A549 (cell line): ENCODE measurements at regions not wholly inside any gene's neighbourhood (a gene's known extent, or its start where the extent isn't known, plus 50 kb on each side); places are given as distances from the start of the nearest gene placed in this dataset.

Source experiments
- ATAC-seq, 2 experiments: fragments of 200-7000 bp in 1 of 2; fragments of >200 bp in 1 of 2; cut with Nextera tagmentation in 1 of 2; cut with Tn5 transposase in 1 of 2; 3 replicates each; pipeline versions ENCODE4 v1.8.0 to v1.9.1; 2018 to 2020; ENCODE audit warnings: mild to moderate bottlenecking in 1 of 2, moderate library complexity in 1 of 2
- CTCF ChIA-PET: fragments of 300-600 bp; sonication (Branson Sonifier 250); formaldehyde crosslinking; extraction: SDS; loops from one replicate; lab custom pipeline; 2021; ENCODE audit warnings: antibody characterized with exemption, inconsistent platforms; lab: Yijun Ruan, JAX
- POLR2A ChIA-PET: fragments of 350-600 bp; formaldehyde crosslinking; extraction: SDS; loops from one replicate; lab custom pipeline; 2021; ENCODE audit warnings: antibody characterized with exemption, inconsistent platforms; lab: Yijun Ruan, JAX
- DNase-seq, 2 experiments: peaks; one replicate each; pipeline versions ENCODE4 v3.0.0 to v3.0.0-alpha.2; 2011 to 2016; ENCODE audit warnings: low read depth in 1 of 2, low spot score in 1 of 2
- FAIRE-seq: peaks from 2 replicates; lab custom pipeline; 2011; peaks lifted over from hg19 to GRCh38; lab: Jason Lieb, UNC
- H3K27ac ChIP-seq, 2 experiments: fragments of >200 bp; sonication (Bioruptor Twin); formaldehyde crosslinking; 3 replicates each; pipeline ENCODE4 v1.5.1; 2016 to 2017
- H3K4me1 ChIP-seq: fragments of >200 bp; sonication (Bioruptor Twin); formaldehyde crosslinking; 3 replicates; pipeline ENCODE4 v1.6.1; 2016
- H3K4me2 ChIP-seq: fragments of >200 bp; sonication (Bioruptor Twin); formaldehyde crosslinking; 3 replicates; pipeline ENCODE4 v1.6.1; 2016
- H3K4me3 ChIP-seq: fragments of >200 bp; sonication (Bioruptor Twin); formaldehyde crosslinking; 3 replicates; pipeline ENCODE4 v1.5.1; 2016
- H3K9me3 ChIP-seq: fragments of >200 bp; sonication (Bioruptor Twin); formaldehyde crosslinking; 3 replicates; pipeline ENCODE4 v1.6.1; 2016
- CBX2 ChIP-seq: fragments of 200-600 bp; sonication (generic); IDR thresholded peaks from 2 replicates; pipeline ENCODE4 v1.6.1; 2016; ENCODE audit warnings: low read depth, mild to moderate bottlenecking, borderline replicate concordance
- E2F6 ChIP-seq: IDR thresholded peaks from 2 replicates; pipeline ENCODE4 v1.6.1; 2012; ENCODE audit warnings: low read depth, borderline replicate concordance
- EHF ChIP-seq: fragments of 250-450 bp; sonication (Bioruptor Pico); IDR thresholded peaks from 2 replicates; pipeline ENCODE4 v1.5.0; 2020; ENCODE audit warnings: mild to moderate bottlenecking
- EP300 ChIP-seq, 2 experiments: fragments of >200 bp; sonication (Bioruptor Twin); formaldehyde crosslinking; IDR thresholded peaks; 2 replicates in 1 of 2; 3 replicates in 1 of 2; pipeline ENCODE4 v1.6.1; 2016 to 2017
- FOSB ChIP-seq: fragments of 250-450 bp; sonication (Bioruptor Pico); IDR thresholded peaks from 2 replicates; pipeline ENCODE4 v1.5.0; 2020; ENCODE audit warnings: mild to moderate bottlenecking, moderate library complexity
- HDAC2 ChIP-seq: fragments of 200-600 bp; sonication (generic); IDR thresholded peaks from 2 replicates; pipeline ENCODE4 v1.6.1; 2016
- JUNB ChIP-seq: fragments of >200 bp; sonication (Bioruptor Twin); formaldehyde crosslinking; IDR thresholded peaks from 2 replicates; pipeline ENCODE4 v1.6.1; 2016
- MAFK ChIP-seq: fragments of 450-650 bp; IDR thresholded peaks from 2 replicates; pipeline ENCODE4 v1.6.1; 2014; ENCODE audit not compliant: partially characterized antibody
- MAZ ChIP-seq: fragments of 150-350 bp; IDR thresholded peaks from 2 replicates; pipeline ENCODE4 v1.6.1; 2014; ENCODE audit warnings: antibody characterized with exemption, low read depth, low read length, borderline replicate concordance
- MYC ChIP-seq: IDR thresholded peaks from 2 replicates; pipeline ENCODE4 v1.6.1; 2012; ENCODE audit warnings: mild to moderate bottlenecking, inconsistent platforms, low read length, improper control_type of control experiment, borderline replicate concordance
- NPAS2 ChIP-seq: fragments of 250-450 bp; sonication (Bioruptor Pico); IDR thresholded peaks from 2 replicates; pipeline ENCODE4 v1.8.0; 2022; ENCODE audit warnings: mild to moderate bottlenecking, moderate library complexity, borderline replicate concordance
- POLR2A ChIP-seq: IDR thresholded peaks from 2 replicates; pipeline ENCODE4 v1.6.1; 2012; ENCODE audit warnings: mild to moderate bottlenecking, low read length
- REST ChIP-seq: fragments of 200-600 bp; sonication (generic); IDR thresholded peaks from 2 replicates; pipeline ENCODE4 v1.6.1; 2016; ENCODE audit warnings: antibody characterized with exemption, mild to moderate bottlenecking, moderate library complexity
- RFX5 ChIP-seq: fragments of 450-650 bp; IDR thresholded peaks from 2 replicates; pipeline ENCODE4 v1.7.1; 2014; ENCODE audit warnings: antibody characterized with exemption, mild to moderate bottlenecking, moderate library complexity
- TFCP2L1 ChIP-seq: fragments of 250-450 bp; sonication (Bioruptor Pico); IDR thresholded peaks from 2 replicates; pipeline ENCODE4 v1.5.0; 2021; ENCODE audit warnings: mild to moderate bottlenecking
- USF2 ChIP-seq: fragments of 450-650 bp; IDR thresholded peaks from 2 replicates; pipeline ENCODE4 v1.6.1; 2014; ENCODE audit warnings: antibody characterized with exemption
- ZNF302 ChIP-seq: fragments of 250-450 bp; sonication (Bioruptor Pico); IDR thresholded peaks from 2 replicates; pipeline ENCODE4 v1.9.0; 2021; ENCODE audit warnings: inconsistent platforms, mild to moderate bottlenecking, moderate library complexity
- WGBS: methylation state at CpG from one replicate; pipeline ENCODE4 v1.1.6; 2017; ENCODE audit errors: missing lambda C conversion rate; 5-methylcytosine and 5-hydroxymethylcytosine counted together

DNA sequence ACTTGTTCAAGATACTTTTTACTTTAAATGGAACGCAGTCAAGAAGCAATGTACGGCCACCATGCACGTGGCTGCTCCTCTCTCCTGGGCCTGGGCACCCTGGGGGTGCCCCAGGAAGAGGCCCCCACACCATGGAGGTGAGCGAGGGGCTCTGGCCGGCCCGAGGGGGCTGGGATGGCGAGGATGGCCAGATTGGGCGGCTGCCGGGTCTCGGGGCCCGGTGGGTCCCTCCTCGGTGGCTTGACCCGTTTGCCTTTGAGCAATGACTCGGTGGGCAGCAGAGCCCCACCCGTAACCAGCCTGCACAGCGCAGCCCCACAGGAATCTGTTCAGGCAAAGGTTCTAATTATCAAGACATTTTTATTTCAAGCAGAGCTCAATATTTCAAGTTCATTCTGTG lies 167.4 kb downstream of the BRD1 start:
- 23% methylated on average over 7 of the region's 16 CpGs for WGBS
- ChIA-PET POLR2A (no interaction called here), CTCF (no interaction called here)

DNA sequence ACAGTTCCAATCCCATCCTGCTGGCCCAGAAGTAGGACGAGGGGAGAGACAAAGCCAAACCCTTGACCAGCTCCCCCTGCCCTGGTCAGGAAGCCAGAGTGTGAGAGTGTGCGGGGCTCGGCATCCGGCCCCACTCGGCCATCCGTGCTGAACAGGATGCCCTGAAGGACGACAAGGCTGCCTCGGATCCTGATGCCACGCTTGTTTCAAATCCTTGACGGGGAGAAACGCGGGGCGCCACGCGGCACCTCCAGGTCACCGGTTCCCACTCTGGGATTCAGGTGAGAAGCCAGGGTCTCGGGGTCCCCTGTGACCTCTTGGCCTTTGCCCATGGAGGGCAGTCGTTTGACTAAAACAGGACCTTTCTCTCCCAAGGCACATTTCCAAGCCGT lies 167.8 kb downstream of the BRD1 start:
- H3K4me2 ChIP-seq = no peak overlapping the region
- ATAC-seq (no peak), DNase-seq (no peak), FAIRE-seq (no peak)
- no peaks in the 10 kb centered on the region for H3K9me3 ChIP-seq
- CTCF ChIA-PET = interaction anchor here (1.2 kb wide), 1 partner anchor 355 kb away, joined by 4 read pairs; no protein-coding TSS in a partner anchor
- 48% methylated on average over 11 of the region's 19 CpGs for WGBS
- H3K27ac ChIP-seq = no peak overlapping the region
- POLR2A ChIA-PET = no interaction called here
- H3K4me3 ChIP-seq = no peak overlapping the region
- no peak for TF ChIP-seq MYC
- no peak for TF ChIP-seq ZNF302 (CRISPR knock-in tag)
- no peaks in the 10 kb centered on the region for H3K4me1 ChIP-seq

More for the DNA sequence above, 167.4 kb downstream of the BRD1 start:
- FAIRE-seq = no peak
- no peak for DNase-seq
- Histone ChIP-seq H3K4me2 (no peak overlapping the region), H3K27ac (no peak overlapping the region), H3K9me3 (no peaks in the 10 kb centered on the region), H3K4me3 (no peak overlapping the region), H3K4me1 (no peaks in the 10 kb centered on the region)
- TF ChIP-seq FOSB (CRISPR knock-in tag) = no peak
- no peak for TF ChIP-seq MAZ
- no peak for TF ChIP-seq TFCP2L1
- TF ChIP-seq HDAC2 = no peak
- TF ChIP-seq RFX5 = no peak
- no peak for TF ChIP-seq EHF (CRISPR knock-in tag)
- TF ChIP-seq JUNB = no peak
- no peak for TF ChIP-seq EP300 (IDR thresholded peaks at IDR 0.05)
- TF ChIP-seq CBX2 = no peak
- ATAC-seq = no peak

DNA sequence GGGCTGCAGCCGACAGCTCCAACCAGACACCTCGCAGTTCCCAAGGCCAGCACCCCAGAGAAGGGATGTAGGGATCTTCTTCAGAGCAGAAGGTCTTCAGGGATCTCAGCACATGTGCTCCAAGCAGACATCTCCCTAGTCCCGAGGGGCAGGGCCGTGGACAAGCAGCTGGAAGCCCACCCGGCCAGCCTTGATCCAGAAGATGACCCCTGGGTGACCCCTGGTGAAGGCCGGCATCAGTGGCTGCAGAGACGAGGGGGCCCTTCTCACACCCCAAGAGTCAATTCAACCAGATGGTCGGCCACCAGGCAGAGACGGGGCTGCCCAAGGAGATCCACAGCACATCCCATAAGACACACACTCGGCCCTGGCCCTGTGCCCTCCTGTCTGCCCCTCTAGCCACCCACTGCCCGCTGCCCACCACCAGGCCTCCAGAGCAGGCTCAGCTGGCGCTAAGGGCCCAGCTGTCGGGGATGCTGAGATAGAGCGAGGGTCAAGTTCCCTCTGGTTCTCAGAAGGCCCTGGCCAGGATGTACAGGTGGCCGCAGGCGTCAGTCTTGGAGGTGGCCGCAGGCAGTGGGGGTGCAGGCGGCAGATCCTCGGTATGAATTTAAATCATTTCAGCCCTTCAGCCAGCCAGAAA lies 168.3 kb downstream of the BRD1 start:
- ChIA-PET CTCF (interaction anchor here (1.2 kb wide), 1 partner anchor 355 kb away, joined by 4 read pairs; no protein-coding TSS in a partner anchor), POLR2A (no interaction called here)
- H3K4me1 ChIP-seq = no peaks in the 10 kb centered on the region
- H3K4me3 ChIP-seq = no peak overlapping the region
- no peak overlapping the region for H3K4me2 ChIP-seq
- no peak overlapping the region for H3K27ac ChIP-seq
- ATAC-seq = no peak
- no peak for DNase-seq
- TF ChIP-seq ZNF302 (CRISPR knock-in tag) (no peak), POLR2A (no peak), NPAS2 (CRISPR knock-in tag) (no peak), E2F6 (no peak), REST (no peak)
- no peaks in the 10 kb centered on the region for H3K9me3 ChIP-seq
- FAIRE-seq = no peak
- WGBS = 58% methylated on average over 15 of the region's 19 CpGs

- Histone ChIP-seq H3K9me3 (no peaks in the 10 kb centered on the region), H3K4me2 (no peak overlapping the region), H3K4me1 (no peaks in the 10 kb centered on the region), H3K27ac (no peak overlapping the region), H3K4me3 (no peak overlapping the region)
- ATAC-seq = no peak
- ChIA-PET CTCF (interaction anchor here (1.2 kb wide), 1 partner anchor 354 kb away, joined by 4 read pairs; no protein-coding TSS in a partner anchor), POLR2A (no interaction called here)
- TF ChIP-seq HDAC2 (no peak), USF2 (no peak), REST (no peak), MAFK (peak; percentile 91)
- FAIRE-seq = no peak
- no peak for DNase-seq
- WGBS = 54% methylated on average over 5 of the region's 9 CpGs
Measured at GRCh38 chr22:49658902-49659280, 168.8 kb downstream of the BRD1 start.
